GM18505 (cell line): ENCODE measurements at regions not wholly inside any gene's neighbourhood (a gene's known extent, or its start where the extent isn't known, plus 50 kb on each side); places are given as distances from the start of the nearest gene placed in this dataset.

ENCODE experiments used
- ATAC-seq: cut with Tn5 transposase; IDR thresholded peaks from one replicate; pipeline ENCODE4 v1.9.1; 2021; ENCODE audit not compliant: unreplicated experiment
- POLR2A ChIP-seq: IDR thresholded peaks from 4 replicates; pipeline ENCODE4 v1.6.1; 2011; ENCODE audit warnings: borderline replicate concordance; ENCODE audit not compliant: insufficient read depth, insufficient read length; ENCODE audit errors: extremely low read depth

GRCh38 chr21:35203093-35203977, 154.2 kb upstream of the RUNX1 start:
- no peak for ATAC-seq
- no peak for TF ChIP-seq POLR2A

- no peak for TF ChIP-seq POLR2A
- ATAC-seq, result no peak
These were observed 153.3 kb upstream of the RUNX1 start for GRCh38 chr21:35202431-35202830.

GRCh38 chr21:35201799-35202198, 152.7 kb upstream of the RUNX1 start:
- TF ChIP-seq POLR2A, result no peak
- no peak for ATAC-seq

GRCh38 chr21:35201288-35201687, 152.2 kb upstream of the RUNX1 start:
- TF ChIP-seq POLR2A, result no peak
- ATAC-seq, result no peak

- TF ChIP-seq POLR2A, result no peak
- ATAC-seq, result no peak
These were observed 150.6 kb upstream of the RUNX1 start for GRCh38 chr21:35199733-35200015.

- no peak for ATAC-seq
- no peak for TF ChIP-seq POLR2A
These were observed 150.1 kb upstream of the RUNX1 start for GRCh38 chr21:35198982-35199732.

GRCh38 chr21:35198565-35198964, 149.5 kb upstream of the RUNX1 start:
- TF ChIP-seq POLR2A, result no peak
- no peak for ATAC-seq

GRCh38 chr21:35197992-35198431, 148.9 kb upstream of the RUNX1 start:
- no peak for TF ChIP-seq POLR2A
- no peak for ATAC-seq

- ATAC-seq, result no peak
- no peak for TF ChIP-seq POLR2A
These were observed 148.1 kb upstream of the RUNX1 start for GRCh38 chr21:35197191-35197590.

- TF ChIP-seq POLR2A, result no peak
- no peak for ATAC-seq
These were observed 147.0 kb upstream of the RUNX1 start for GRCh38 chr21:35196128-35196527.

GRCh38 chr21:35195232-35195631, 146.1 kb upstream of the RUNX1 start:
- no peak for ATAC-seq
- no peak for TF ChIP-seq POLR2A

- no peak for ATAC-seq
- no peak for TF ChIP-seq POLR2A
These were observed 142.7 kb upstream of the RUNX1 start for GRCh38 chr21:35191754-35192153.

GRCh38 chr21:35191128-35191527, 142.0 kb upstream of the RUNX1 start:
- ATAC-seq, result no peak
- no peak for TF ChIP-seq POLR2A

- TF ChIP-seq POLR2A, result no peak
- ATAC-seq, result peak; percentile 16
These were observed 141.1 kb upstream of the RUNX1 start for GRCh38 chr21:35190201-35190701.
